ENCODE measurements at regions not wholly inside any gene's neighbourhood (a gene's known extent, or its start where the extent isn't known, plus 50 kb on each side); places are given as distances from the start of the nearest gene placed in this dataset.

GRCh38 chr1:214209260-214209808 is 71.6 kb upstream of the SMYD2 start:
- Histone ChIP-seq H3K27me3 (ENCODE audit: insufficient read depth, low read length, poor library complexity) (peaks cover 19% of the 10 kb centered on the region), H3K4me2 (ENCODE audit: insufficient read depth, low read length) (no peak overlapping the region), H3K9ac (ENCODE audit: low read depth, low read length) (no peak overlapping the region), H3K36me3 (ENCODE audit: insufficient read depth, low read length) (no peaks in the 10 kb centered on the region), H3K9me3 (ENCODE audit: insufficient read depth, low read length, severe bottlenecking) (no peaks in the 10 kb centered on the region), H2AFZ (ENCODE audit: low read depth, low read length) (no peak overlapping the region), H4K20me1 (ENCODE audit: insufficient read depth, low read length) (no peaks in the 10 kb centered on the region), H3K4me3 (ENCODE audit: low read depth in 1 of 2, low read length in 2 of 2) (no peak overlapping the region), H3K4me1 (ENCODE audit: insufficient read depth, low read length) (no peaks in the 10 kb centered on the region), H3K79me2 (ENCODE audit: insufficient read depth, low read length) (no peaks in the 10 kb centered on the region), H3K27ac (ENCODE audit: low read length) (no peak overlapping the region)
- no peak for TF ChIP-seq EZH2 (IDR thresholded peaks at IDR 0.05; ENCODE audit: borderline replicate concordance, low read depth, low read length, severe bottlenecking)
- TF ChIP-seq CTCF (IDR thresholded peaks at IDR 0.05; ENCODE audit: borderline replicate concordance, extremely low read depth, low read length, poor library complexity, severe bottlenecking) = no peak
- DNase-seq = no peak
- ATAC-seq (ENCODE audit: insufficient read depth, low read depth) = no peak

- Histone ChIP-seq H3K4me3 (ENCODE audit: low read depth in 1 of 2, low read length in 2 of 2) (no peak overlapping the region), H2AFZ (ENCODE audit: low read depth, low read length) (no peak overlapping the region)
These were observed 67.8 kb upstream of the SMYD2 start for GRCh38 chr1:214213136-214213535.

GRCh38 chr1:214214851-214215250 is 66.1 kb upstream of the SMYD2 start:
- Histone ChIP-seq H3K27me3 (ENCODE audit: insufficient read depth, low read length, poor library complexity) (peaks cover 38% of the 10 kb centered on the region), H2AFZ (ENCODE audit: low read depth, low read length) (no peak overlapping the region), H3K4me2 (ENCODE audit: insufficient read depth, low read length) (no peak overlapping the region), H3K4me3 (ENCODE audit: low read depth in 1 of 2, low read length in 2 of 2) (no peak overlapping the region), H3K27ac (ENCODE audit: low read length) (no peak overlapping the region), H3K9ac (ENCODE audit: low read depth, low read length) (no peak overlapping the region), H4K20me1 (ENCODE audit: insufficient read depth, low read length) (no peaks in the 10 kb centered on the region), H3K36me3 (ENCODE audit: insufficient read depth, low read length) (no peaks in the 10 kb centered on the region), H3K79me2 (ENCODE audit: insufficient read depth, low read length) (no peaks in the 10 kb centered on the region), H3K4me1 (ENCODE audit: insufficient read depth, low read length) (no peaks in the 10 kb centered on the region), H3K9me3 (ENCODE audit: insufficient read depth, low read length, severe bottlenecking) (no peaks in the 10 kb centered on the region)
- ATAC-seq (ENCODE audit: insufficient read depth, low read depth) = no peak
- no peak for DNase-seq
- TF ChIP-seq CTCF (IDR thresholded peaks at IDR 0.05; ENCODE audit: borderline replicate concordance, extremely low read depth, low read length, poor library complexity, severe bottlenecking) (no peak), EZH2 (IDR thresholded peaks at IDR 0.05; ENCODE audit: borderline replicate concordance, low read depth, low read length, severe bottlenecking) (no peak)

More at GRCh38 chr1:214213136-214213535, 67.8 kb upstream of the SMYD2 start:
- H3K4me1 ChIP-seq (ENCODE audit: insufficient read depth, low read length) = no peaks in the 10 kb centered on the region
- no peak for TF ChIP-seq CTCF (IDR thresholded peaks at IDR 0.05; ENCODE audit: borderline replicate concordance, extremely low read depth, low read length, poor library complexity, severe bottlenecking)
- no peak for TF ChIP-seq EZH2 (IDR thresholded peaks at IDR 0.05; ENCODE audit: borderline replicate concordance, low read depth, low read length, severe bottlenecking)
- peaks cover 29% of the 10 kb centered on the region for H3K27me3 ChIP-seq (ENCODE audit: insufficient read depth, low read length, poor library complexity)
- no peaks in the 10 kb centered on the region for H3K79me2 ChIP-seq (ENCODE audit: insufficient read depth, low read length)
- no peaks in the 10 kb centered on the region for H4K20me1 ChIP-seq (ENCODE audit: insufficient read depth, low read length)
- H3K9ac ChIP-seq (ENCODE audit: low read depth, low read length) = no peak overlapping the region
- no peak overlapping the region for H3K4me2 ChIP-seq (ENCODE audit: insufficient read depth, low read length)
- ATAC-seq (ENCODE audit: insufficient read depth, low read depth) (no peak), DNase-seq (no peak)
- no peaks in the 10 kb centered on the region for H3K36me3 ChIP-seq (ENCODE audit: insufficient read depth, low read length)
- no peaks in the 10 kb centered on the region for H3K9me3 ChIP-seq (ENCODE audit: insufficient read depth, low read length, severe bottlenecking)
- H3K27ac ChIP-seq (ENCODE audit: low read length) = no peak overlapping the region

GRCh38 chr1:214215583-214215982 is 65.4 kb upstream of the SMYD2 start:
- peaks cover 42% of the 10 kb centered on the region for H3K27me3 ChIP-seq (ENCODE audit: insufficient read depth, low read length, poor library complexity)
- no peaks in the 10 kb centered on the region for H3K36me3 ChIP-seq (ENCODE audit: insufficient read depth, low read length)
- no peak overlapping the region for H3K4me2 ChIP-seq (ENCODE audit: insufficient read depth, low read length)
- no peak for TF ChIP-seq EZH2 (IDR thresholded peaks at IDR 0.05; ENCODE audit: borderline replicate concordance, low read depth, low read length, severe bottlenecking)
- TF ChIP-seq CTCF (IDR thresholded peaks at IDR 0.05; ENCODE audit: borderline replicate concordance, extremely low read depth, low read length, poor library complexity, severe bottlenecking) = no peak
- DNase-seq (no peak), ATAC-seq (ENCODE audit: insufficient read depth, low read depth) (no peak)
- no peaks in the 10 kb centered on the region for H3K4me1 ChIP-seq (ENCODE audit: insufficient read depth, low read length)
- H3K9ac ChIP-seq (ENCODE audit: low read depth, low read length) = no peak overlapping the region
- no peak overlapping the region for H3K4me3 ChIP-seq (ENCODE audit: low read depth in 1 of 2, low read length in 2 of 2)
- no peak overlapping the region for H2AFZ ChIP-seq (ENCODE audit: low read depth, low read length)
- no peak overlapping the region for H3K27ac ChIP-seq (ENCODE audit: low read length)
- H4K20me1 ChIP-seq (ENCODE audit: insufficient read depth, low read length) = no peaks in the 10 kb centered on the region
- no peaks in the 10 kb centered on the region for H3K9me3 ChIP-seq (ENCODE audit: insufficient read depth, low read length, severe bottlenecking)
- no peaks in the 10 kb centered on the region for H3K79me2 ChIP-seq (ENCODE audit: insufficient read depth, low read length)

Data from DND-41 (cell line).